ENCODE measurements at regions not wholly inside any gene's neighbourhood (a gene's known extent, or its start where the extent isn't known, plus 50 kb on each side); places are given as distances from the start of the nearest gene placed in this dataset.

DNA sequence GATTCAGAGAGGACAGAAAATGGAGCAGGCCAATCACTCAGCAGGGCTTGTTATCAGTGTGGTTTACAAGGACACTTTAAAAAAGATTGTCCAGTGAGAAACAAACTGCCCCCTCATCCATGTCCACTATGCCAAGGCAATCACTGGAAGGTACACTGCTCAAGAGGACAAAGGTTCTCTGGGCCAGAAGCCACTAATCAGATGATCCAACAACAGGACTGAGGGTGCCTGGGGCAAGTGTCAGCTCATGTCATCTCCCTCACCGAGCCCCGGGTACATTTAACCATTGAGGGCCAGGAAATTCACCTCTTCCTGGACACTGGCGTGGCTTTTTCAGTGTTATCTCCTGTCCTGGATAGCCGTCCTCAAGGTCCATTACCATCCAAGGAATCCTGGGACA, 513.7 kb upstream of the EPHA6 start:
- TF ChIP-seq PPARA (CRISPR knock-in tag; IDR thresholded peaks at IDR 0.05; ENCODE audit: borderline replicate concordance) (no peak), OSR1 (CRISPR knock-in tag; IDR thresholded peaks at IDR 0.05) (no peak), ESRRG (CRISPR knock-in tag; IDR thresholded peaks at IDR 0.05) (no peak), TCF4 (CRISPR knock-in tag; IDR thresholded peaks at IDR 0.05; ENCODE audit: borderline replicate concordance) (no peak), ZC3H10 (CRISPR knock-in tag; IDR thresholded peaks at IDR 0.05) (no peak), TSHZ2 (CRISPR knock-in tag; IDR thresholded peaks at IDR 0.05) (no peak), ZNF8 (CRISPR knock-in tag; IDR thresholded peaks at IDR 0.05) (no peak), ZNF70 (CRISPR knock-in tag; IDR thresholded peaks at IDR 0.05) (no peak), ZNF565 (CRISPR knock-in tag; conservative IDR thresholded peaks at IDR 0.05; ENCODE audit: low read depth) (no peak), ZFP3 (CRISPR knock-in tag; IDR thresholded peaks at IDR 0.05) (no peak), CSDC2 (CRISPR knock-in tag; IDR thresholded peaks at IDR 0.05) (no peak), CREB5 (CRISPR knock-in tag; IDR thresholded peaks at IDR 0.05; ENCODE audit: low read depth) (no peak), ARNTL (CRISPR knock-in tag; IDR thresholded peaks at IDR 0.05; ENCODE audit: borderline replicate concordance, low read depth) (no peak), ISL1 (CRISPR knock-in tag; IDR thresholded peaks at IDR 0.05) (no peak), PATZ1 (CRISPR knock-in tag; IDR thresholded peaks at IDR 0.05; ENCODE audit: borderline replicate concordance) (no peak), TOX (CRISPR knock-in tag; IDR thresholded peaks at IDR 0.05; ENCODE audit: borderline replicate concordance) (no peak), RARB (CRISPR knock-in tag; IDR thresholded peaks at IDR 0.05) (no peak)
- TF ChIP-seq, protein P1, sequence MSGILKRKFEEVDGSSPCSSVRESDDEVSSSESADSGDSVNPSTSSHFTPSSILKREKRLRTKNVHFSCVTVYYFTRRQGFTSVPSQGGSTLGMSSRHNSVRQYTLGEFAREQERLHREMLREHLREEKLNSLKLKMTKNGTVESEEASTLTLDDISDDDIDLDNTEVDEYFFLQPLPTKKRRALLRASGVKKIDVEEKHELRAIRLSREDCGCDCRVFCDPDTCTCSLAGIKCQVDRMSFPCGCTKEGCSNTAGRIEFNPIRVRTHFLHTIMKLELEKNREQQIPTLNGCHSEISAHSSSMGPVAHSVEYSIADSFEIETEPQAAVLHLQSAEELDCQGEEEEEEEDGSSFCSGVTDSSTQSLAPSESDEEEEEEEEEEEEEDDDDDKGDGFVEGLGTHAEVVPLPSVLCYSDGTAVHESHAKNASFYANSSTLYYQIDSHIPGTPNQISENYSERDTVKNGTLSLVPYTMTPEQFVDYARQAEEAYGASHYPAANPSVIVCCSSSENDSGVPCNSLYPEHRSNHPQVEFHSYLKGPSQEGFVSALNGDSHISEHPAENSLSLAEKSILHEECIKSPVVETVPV (CRISPR knock-in tag; IDR thresholded peaks at IDR 0.05): no peak
- TF ChIP-seq, protein P2, sequence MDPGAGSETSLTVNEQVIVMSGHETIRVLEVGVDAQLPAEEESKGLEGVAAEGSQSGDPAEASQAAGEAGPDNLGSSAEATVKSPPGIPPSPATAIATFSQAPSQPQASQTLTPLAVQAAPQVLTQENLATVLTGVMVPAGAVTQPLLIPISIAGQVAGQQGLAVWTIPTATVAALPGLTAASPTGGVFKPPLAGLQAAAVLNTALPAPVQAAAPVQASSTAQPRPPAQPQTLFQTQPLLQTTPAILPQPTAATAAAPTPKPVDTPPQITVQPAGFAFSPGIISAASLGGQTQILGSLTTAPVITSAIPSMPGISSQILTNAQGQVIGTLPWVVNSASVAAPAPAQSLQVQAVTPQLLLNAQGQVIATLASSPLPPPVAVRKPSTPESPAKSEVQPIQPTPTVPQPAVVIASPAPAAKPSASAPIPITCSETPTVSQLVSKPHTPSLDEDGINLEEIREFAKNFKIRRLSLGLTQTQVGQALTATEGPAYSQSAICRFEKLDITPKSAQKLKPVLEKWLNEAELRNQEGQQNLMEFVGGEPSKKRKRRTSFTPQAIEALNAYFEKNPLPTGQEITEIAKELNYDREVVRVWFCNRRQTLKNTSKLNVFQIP (CRISPR knock-in tag; IDR thresholded peaks at IDR 0.05; ENCODE audit: borderline replicate concordance, low read depth): no peak
- ATAC-seq: no peak

DNA sequence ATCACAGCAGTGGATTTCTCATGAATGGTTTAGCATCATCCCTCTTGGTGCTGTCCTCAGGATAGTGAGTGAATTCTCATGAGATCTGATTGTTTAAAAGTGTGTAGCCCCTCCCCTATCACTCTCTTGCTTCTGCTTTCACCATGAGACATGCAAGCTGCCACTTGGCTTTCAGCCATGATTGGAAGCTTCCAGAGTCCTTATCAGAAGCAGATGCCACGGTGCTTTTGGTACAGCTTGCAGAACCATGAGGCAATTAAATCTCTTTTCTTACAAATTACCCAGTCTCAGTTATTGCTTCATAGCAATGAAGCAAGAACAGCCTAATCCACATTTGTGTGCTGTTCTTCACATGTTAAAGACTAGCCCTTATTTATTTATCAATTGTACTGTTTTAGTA, 495.2 kb upstream of the EPHA6 start:
- TF ChIP-seq ZFP30 (CRISPR knock-in tag; IDR thresholded peaks at IDR 0.05) (no peak), PPARA (CRISPR knock-in tag; IDR thresholded peaks at IDR 0.05; ENCODE audit: borderline replicate concordance) (no peak), TOX (CRISPR knock-in tag; IDR thresholded peaks at IDR 0.05; ENCODE audit: borderline replicate concordance) (no peak), TCF4 (CRISPR knock-in tag; IDR thresholded peaks at IDR 0.05; ENCODE audit: borderline replicate concordance) (no peak), CSDC2 (CRISPR knock-in tag; IDR thresholded peaks at IDR 0.05) (no peak)
- no peak for ATAC-seq

DNA sequence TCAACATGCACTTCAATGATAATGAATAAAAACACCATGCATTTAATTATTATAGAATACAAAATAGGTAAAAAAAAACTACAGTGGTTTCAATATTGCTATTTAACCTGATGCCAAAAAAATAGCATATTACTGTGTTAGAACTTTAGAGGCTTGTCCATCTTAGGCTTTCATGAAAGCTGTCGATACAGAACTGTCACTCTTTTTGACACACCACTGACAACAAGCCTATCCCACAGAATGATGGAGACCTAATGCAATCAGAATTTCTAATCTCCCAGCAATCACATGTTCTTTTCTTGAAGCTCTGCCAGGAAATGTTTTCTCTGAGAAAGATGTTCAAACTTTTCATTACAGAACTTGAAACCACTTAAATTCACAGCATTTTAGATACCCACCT, 490.3 kb upstream of the EPHA6 start:
- no peak for ATAC-seq
- TF ChIP-seq ARNTL (CRISPR knock-in tag; IDR thresholded peaks at IDR 0.05; ENCODE audit: borderline replicate concordance, low read depth) (no peak), CREB5 (CRISPR knock-in tag; IDR thresholded peaks at IDR 0.05; ENCODE audit: low read depth) (no peak), PATZ1 (CRISPR knock-in tag; IDR thresholded peaks at IDR 0.05; ENCODE audit: borderline replicate concordance) (no peak), ZNF8 (CRISPR knock-in tag; IDR thresholded peaks at IDR 0.05) (no peak), ESRRG (CRISPR knock-in tag; IDR thresholded peaks at IDR 0.05) (no peak), OSR1 (CRISPR knock-in tag; IDR thresholded peaks at IDR 0.05) (no peak), ZC3H10 (CRISPR knock-in tag; IDR thresholded peaks at IDR 0.05) (no peak), SNAI2 (CRISPR knock-in tag; IDR thresholded peaks at IDR 0.05) (no peak), PPARA (CRISPR knock-in tag; IDR thresholded peaks at IDR 0.05; ENCODE audit: borderline replicate concordance) (no peak), GLIS3 (CRISPR knock-in tag; IDR thresholded peaks at IDR 0.05) (no peak), TSHZ2 (CRISPR knock-in tag; IDR thresholded peaks at IDR 0.05) (no peak)
